ENCODE measurements at regions not wholly inside any gene's neighbourhood (a gene's known extent, or its start where the extent isn't known, plus 50 kb on each side); places are given as distances from the start of the nearest gene placed in this dataset.

DNA sequence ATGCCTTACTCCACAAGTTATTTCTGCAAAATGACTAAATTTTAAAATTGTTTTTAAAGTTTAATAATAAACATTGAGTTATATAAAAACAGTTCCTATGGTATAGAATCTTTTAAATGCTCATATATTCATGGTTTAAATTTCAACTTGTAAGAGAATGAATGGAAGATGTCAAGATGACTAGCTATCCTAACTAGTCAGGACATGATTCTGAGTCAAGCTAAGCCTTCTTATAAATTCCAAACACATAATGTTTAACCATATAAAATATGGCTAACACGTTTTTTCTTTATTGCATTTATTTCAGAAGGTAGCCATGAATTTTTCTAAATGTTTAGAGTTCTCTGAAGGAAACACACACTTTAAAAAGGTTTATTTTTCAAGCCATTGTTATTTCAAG is 320.4 kb downstream of the CBLN2 start:
- intact Hi-C loops (cut with micrococcal nuclease): no loop called here

DNA sequence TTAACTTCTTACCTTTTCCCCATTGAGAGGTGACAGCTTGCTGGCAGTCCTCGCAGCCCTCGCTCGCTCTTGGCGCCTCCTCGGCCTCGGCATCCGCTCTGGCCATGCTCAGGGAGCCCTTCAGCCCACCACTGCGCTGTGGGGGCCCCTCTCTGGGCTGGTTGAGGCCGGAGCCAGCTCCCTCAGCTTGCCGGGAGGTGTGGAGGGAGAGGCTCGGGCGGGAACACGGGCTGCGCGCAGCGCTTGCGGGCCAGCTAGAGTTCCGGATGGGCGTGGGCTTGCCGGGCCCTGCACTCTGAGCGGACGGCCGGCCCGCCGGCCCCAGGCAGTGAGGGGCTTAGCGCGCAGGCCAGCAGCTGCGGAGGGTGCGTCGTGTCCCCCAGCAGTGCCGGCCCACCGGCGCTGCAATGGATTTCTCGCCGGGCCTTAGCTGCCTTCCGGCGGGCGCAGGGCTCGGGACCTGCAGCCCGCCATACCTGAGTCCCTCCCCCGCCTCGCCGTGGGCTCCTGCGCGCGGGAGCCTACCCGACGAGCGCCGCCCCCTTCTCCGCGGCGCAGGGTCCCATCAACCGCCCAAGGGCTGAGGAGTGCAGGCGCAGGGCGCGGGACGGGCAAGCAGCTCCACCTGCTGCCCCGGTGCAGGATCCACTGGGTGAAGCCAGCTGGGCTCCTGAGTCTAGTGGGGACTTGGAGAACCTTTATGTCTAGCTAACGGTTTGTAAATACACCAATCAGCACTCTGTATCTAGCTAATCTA is 335.0 kb downstream of the CBLN2 start:
- no peak overlapping the region for H3K27ac ChIP-seq (ENCODE audit: low read depth in 1 of 2, low read length in 2 of 2)
- H3K4me3 Mint-ChIP-seq: no peak overlapping the region
- no peaks in the 10 kb centered on the region for H4K20me1 ChIP-seq (ENCODE audit: insufficient read depth, low read length)
- no peaks in the 10 kb centered on the region for H3K27me3 ChIP-seq (ENCODE audit: control insufficient read depth in 2 of 2, insufficient read depth in 2 of 2, low read length in 2 of 2)
- H3K4me2 ChIP-seq (replicated peaks; ENCODE audit: extremely low read depth, low read length, poor library complexity, severe bottlenecking): no peak overlapping the region
- H3K27ac Mint-ChIP-seq: no peak overlapping the region
- no peaks in the 10 kb centered on the region for H3K36me3 ChIP-seq (replicated peaks in 1 of 2; ENCODE audit: control insufficient read depth in 1 of 2, insufficient read depth in 2 of 2, low read length in 2 of 2)
- peaks cover 0 to 1% (median 0%) of the 10 kb centered on the region in 3 donors for H3K27me3 Mint-ChIP-seq (ENCODE audit: low read depth in 3 of 3)
- H3K79me2 ChIP-seq (ENCODE audit: insufficient read depth, low read length): no peaks in the 10 kb centered on the region
- H3K4me1 ChIP-seq (ENCODE audit: control insufficient read depth in 1 of 2, insufficient read depth in 2 of 2, low read length in 2 of 2): no peaks in the 10 kb centered on the region
- TF ChIP-seq, protein P1, sequence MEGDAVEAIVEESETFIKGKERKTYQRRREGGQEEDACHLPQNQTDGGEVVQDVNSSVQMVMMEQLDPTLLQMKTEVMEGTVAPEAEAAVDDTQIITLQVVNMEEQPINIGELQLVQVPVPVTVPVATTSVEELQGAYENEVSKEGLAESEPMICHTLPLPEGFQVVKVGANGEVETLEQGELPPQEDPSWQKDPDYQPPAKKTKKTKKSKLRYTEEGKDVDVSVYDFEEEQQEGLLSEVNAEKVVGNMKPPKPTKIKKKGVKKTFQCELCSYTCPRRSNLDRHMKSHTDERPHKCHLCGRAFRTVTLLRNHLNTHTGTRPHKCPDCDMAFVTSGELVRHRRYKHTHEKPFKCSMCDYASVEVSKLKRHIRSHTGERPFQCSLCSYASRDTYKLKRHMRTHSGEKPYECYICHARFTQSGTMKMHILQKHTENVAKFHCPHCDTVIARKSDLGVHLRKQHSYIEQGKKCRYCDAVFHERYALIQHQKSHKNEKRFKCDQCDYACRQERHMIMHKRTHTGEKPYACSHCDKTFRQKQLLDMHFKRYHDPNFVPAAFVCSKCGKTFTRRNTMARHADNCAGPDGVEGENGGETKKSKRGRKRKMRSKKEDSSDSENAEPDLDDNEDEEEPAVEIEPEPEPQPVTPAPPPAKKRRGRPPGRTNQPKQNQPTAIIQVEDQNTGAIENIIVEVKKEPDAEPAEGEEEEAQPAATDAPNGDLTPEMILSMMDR (IDR thresholded peaks at IDR 0.05): no peak
- WGBS (ENCODE audit: insufficient coverage): 92% methylated on average over 50 of the region's 60 CpGs
- H3K4me1 Mint-ChIP-seq: no peaks in the 10 kb centered on the region
- no peak overlapping the region for H3K4me3 ChIP-seq (replicated peaks in 1 of 3; ENCODE audit: low read depth in 2 of 3, low read length in 3 of 3)
- H3K9me3 ChIP-seq (replicated peaks in 1 of 2; ENCODE audit: control insufficient read depth in 1 of 2, insufficient read depth in 1 of 2, low read length in 2 of 2): peaks cover 9 to 11% of the 10 kb centered on the region in 2 donors
- no peaks in the 10 kb centered on the region for H3K36me3 Mint-ChIP-seq
- no peak overlapping the region for H2AFZ ChIP-seq (ENCODE audit: insufficient read depth, low read depth, low read length, poor library complexity, severe bottlenecking)
- DNase-seq: no peak
- H3K9ac ChIP-seq (ENCODE audit: insufficient read depth, low read length, poor library complexity, severe bottlenecking): no peak overlapping the region
- peaks cover 3 to 14% (median 8%) of the 10 kb centered on the region in 7 donors for H3K9me3 Mint-ChIP-seq
- intact Hi-C loops (cut with micrococcal nuclease): no loop called here

More for the DNA sequence above, 320.4 kb downstream of the CBLN2 start:
- H3K27me3 Mint-ChIP-seq (ENCODE audit: low read depth in 3 of 3): no peaks in the 10 kb centered on the region
- H3K4me3 ChIP-seq (replicated peaks in 1 of 3; ENCODE audit: low read depth in 2 of 3, low read length in 3 of 3): no peak overlapping the region
- H3K4me1 ChIP-seq (ENCODE audit: control insufficient read depth in 1 of 2, insufficient read depth in 2 of 2, low read length in 2 of 2): no peaks in the 10 kb centered on the region
- H3K36me3 ChIP-seq (replicated peaks in 1 of 2; ENCODE audit: control insufficient read depth in 1 of 2, insufficient read depth in 2 of 2, low read length in 2 of 2): no peaks in the 10 kb centered on the region
- H4K20me1 ChIP-seq (ENCODE audit: insufficient read depth, low read length): no peaks in the 10 kb centered on the region
- no peak for DNase-seq
- H3K4me3 Mint-ChIP-seq: no peak overlapping the region
- TF ChIP-seq, protein P1 (IDR thresholded peaks at IDR 0.05): no peak
- no peaks in the 10 kb centered on the region for H3K27me3 ChIP-seq (ENCODE audit: control insufficient read depth in 2 of 2, insufficient read depth in 2 of 2, low read length in 2 of 2)
- no peak overlapping the region for H3K4me2 ChIP-seq (replicated peaks; ENCODE audit: extremely low read depth, low read length, poor library complexity, severe bottlenecking)
- no peaks in the 10 kb centered on the region for H3K9me3 ChIP-seq (replicated peaks in 1 of 2; ENCODE audit: control insufficient read depth in 1 of 2, insufficient read depth in 1 of 2, low read length in 2 of 2)
- H2AFZ ChIP-seq (ENCODE audit: insufficient read depth, low read depth, low read length, poor library complexity, severe bottlenecking): no peak overlapping the region
- no peak overlapping the region for H3K27ac Mint-ChIP-seq
- H3K9me3 Mint-ChIP-seq: peaks cover 0 to 2% (median 0%) of the 10 kb centered on the region in 7 donors
- WGBS (ENCODE audit: insufficient coverage): no CpG with 5 or more reads among the region's 1 CpG
- no peak overlapping the region for H3K9ac ChIP-seq (ENCODE audit: insufficient read depth, low read length, poor library complexity, severe bottlenecking)
- H3K27ac ChIP-seq (ENCODE audit: low read depth in 1 of 2, low read length in 2 of 2): no peak overlapping the region
- no peaks in the 10 kb centered on the region for H3K79me2 ChIP-seq (ENCODE audit: insufficient read depth, low read length)
- H3K36me3 Mint-ChIP-seq: no peaks in the 10 kb centered on the region
- H3K4me1 Mint-ChIP-seq: no peaks in the 10 kb centered on the region

All from CD14-positive monocyte (primary cell).